ENCODE measurements at regions not wholly inside any gene's neighbourhood (a gene's known extent, or its start where the extent isn't known, plus 50 kb on each side); places are given as distances from the start of the nearest gene placed in this dataset.

DNA sequence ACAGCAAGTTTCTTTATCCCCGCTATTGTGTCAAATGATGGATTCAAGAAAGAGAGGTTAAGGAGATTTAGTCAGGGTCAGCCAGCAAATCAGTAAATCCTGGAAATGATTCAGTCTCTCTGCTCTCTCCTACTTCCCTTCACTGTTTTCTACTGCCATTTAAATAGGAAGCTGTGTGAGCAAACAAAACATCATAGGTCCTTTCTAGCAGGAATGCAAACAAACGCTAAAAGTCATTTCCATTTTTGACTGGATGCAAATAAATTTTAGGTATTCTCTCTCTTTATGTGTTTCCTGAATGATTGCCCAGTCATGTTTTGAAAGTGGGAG is 299.4 kb upstream of the RORA start:
- DNase-seq (ENCODE audit: low spot score): no peak

DNA sequence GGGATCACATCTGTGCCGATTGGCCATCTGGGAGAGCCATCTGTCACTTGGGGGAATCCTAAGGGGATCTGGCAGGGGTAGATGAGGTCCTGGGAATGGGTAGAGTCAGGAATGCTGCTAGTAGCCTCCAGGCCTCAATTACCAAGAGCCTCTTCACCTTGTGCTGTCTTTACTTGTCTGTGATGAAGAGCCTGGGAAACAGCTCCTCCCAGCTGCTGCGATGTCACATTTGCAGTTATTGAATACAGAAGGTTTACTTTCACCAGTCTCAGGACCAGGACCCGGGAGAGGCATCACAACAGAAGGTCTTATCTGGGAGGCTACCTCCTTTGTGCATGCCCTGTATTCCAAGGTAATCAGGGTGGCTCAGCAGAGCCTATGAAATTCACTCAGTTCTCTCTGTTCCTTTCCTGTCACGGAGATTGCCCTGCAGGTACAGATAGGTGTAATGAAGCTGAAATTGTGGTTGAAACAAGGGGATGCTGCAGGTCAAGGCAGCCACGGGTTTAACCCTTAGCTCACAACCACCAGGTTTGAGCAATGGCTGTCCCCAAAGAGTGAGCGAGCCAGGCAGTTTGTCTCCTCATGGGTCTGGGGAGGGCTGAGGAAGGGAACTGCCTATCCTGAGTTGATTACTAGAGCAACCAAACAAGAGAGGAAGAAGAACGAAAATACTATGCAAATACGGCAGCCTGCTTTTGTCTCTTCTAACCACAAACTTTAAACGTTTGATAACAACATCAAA is 298.9 kb upstream of the RORA start:
- DNase-seq (ENCODE audit: low spot score): peak; percentile 54

- DNase-seq (ENCODE audit: low spot score): no peak
Observed at GRCh38 chr15:61524545-61524944, 295.4 kb upstream of the RORA start.

GRCh38 chr15:61524086-61524485 is 295.0 kb upstream of the RORA start:
- no peak for DNase-seq (ENCODE audit: low spot score)

GRCh38 chr15:61522411-61522810 is 293.3 kb upstream of the RORA start:
- DNase-seq (ENCODE audit: low spot score): no peak

DNA sequence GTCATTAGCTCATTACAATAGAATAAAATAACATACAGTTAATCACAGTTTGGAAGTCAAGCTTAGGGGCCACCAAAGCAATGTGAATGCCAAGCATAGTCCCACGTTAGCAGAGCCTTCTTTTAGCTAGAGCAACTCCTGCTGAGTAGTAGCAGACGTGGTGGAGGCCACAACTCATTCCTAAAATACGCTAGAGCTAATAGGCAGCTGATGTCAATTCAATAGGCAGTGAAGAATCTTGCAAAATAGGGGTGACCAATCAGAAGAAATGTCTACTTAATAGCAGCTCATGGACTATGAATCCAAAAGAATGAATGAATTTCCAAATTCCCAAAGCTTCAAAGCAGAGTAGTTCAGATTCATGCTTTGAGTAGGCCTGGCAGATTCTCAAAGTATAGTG is 292.9 kb upstream of the RORA start:
- no peak for DNase-seq (ENCODE audit: low spot score)

DNA sequence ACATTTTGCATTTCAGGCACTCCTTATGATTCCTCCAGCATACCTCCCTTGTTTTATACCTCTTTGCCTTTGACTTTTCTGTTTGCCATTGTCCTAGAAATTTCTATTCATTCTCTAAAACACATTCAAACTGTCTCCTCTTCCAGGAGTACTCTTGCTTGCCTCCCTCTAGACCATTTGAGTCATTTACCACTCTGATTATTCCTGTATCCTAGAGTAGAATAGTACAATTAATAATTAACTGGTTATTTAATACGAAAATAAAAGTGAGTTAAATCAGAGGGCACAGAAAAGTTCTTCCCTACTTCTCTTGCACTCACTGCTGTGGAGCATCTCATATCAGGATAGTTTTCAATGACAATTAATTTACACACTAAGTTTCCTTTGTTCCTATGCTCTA is 290.2 kb upstream of the RORA start:
- DNase-seq (ENCODE audit: low spot score): no peak

GRCh38 chr15:61518191-61518950 is 289.3 kb upstream of the RORA start:
- no peak for DNase-seq (ENCODE audit: low spot score)

- DNase-seq (ENCODE audit: low spot score): no peak
Observed at GRCh38 chr15:61517776-61518175, 288.7 kb upstream of the RORA start.

DNA sequence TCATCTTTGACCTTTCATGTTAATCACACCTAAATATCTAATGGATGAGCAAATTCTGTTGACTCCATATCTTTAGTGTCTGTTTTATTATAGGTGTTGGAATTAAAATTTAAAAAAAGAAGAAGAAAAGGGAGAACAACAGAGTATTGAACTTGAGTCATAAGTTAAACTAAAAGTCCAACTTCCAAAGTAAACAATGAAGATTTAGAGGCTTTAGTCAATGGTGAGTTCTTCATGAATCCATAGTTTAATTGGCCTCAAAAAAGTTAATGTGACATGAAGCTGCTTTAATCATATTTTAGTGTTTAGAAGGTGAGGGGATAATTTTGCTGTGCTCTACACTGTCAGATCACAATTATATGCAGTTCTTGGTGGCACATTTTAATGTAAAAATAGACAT is 288.2 kb upstream of the RORA start:
- no peak for DNase-seq (ENCODE audit: low spot score)

- no peak for DNase-seq (ENCODE audit: low spot score)
Observed at GRCh38 chr15:61511756-61512155, 282.7 kb upstream of the RORA start.

DNA sequence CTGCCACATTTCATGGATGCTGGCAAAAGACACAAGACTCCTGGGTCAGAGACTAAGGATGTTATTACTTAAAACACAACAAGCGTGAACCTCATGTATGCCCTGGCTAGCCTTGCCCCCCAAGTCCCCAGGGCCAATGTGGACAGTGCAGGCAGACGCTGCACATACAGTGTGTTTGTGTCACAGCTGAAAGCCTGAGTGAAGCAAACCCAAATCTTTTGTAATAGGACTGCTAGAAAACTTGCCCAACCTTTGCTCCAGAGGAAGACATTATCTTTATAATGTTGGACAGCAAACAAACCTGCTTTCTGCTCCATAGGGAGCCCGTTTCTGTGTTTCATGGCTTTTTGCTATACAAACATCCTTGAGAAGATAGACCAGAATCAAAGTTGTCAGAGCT is 282.0 kb upstream of the RORA start:
- no peak for DNase-seq (ENCODE audit: low spot score)

- DNase-seq (ENCODE audit: low spot score): no peak
Observed at GRCh38 chr15:61509327-61509840, 280.3 kb upstream of the RORA start.

- no peak for DNase-seq (ENCODE audit: low spot score)
Observed at GRCh38 chr15:61503383-61503969, 274.4 kb upstream of the RORA start.

- DNase-seq (ENCODE audit: low spot score): no peak
Observed at GRCh38 chr15:61501815-61502389, 272.8 kb upstream of the RORA start.

GRCh38 chr15:61500951-61501620 is 272.0 kb upstream of the RORA start:
- no peak for DNase-seq (ENCODE audit: low spot score)

GRCh38 chr15:61500523-61500922 is 271.4 kb upstream of the RORA start:
- no peak for DNase-seq (ENCODE audit: low spot score)

GRCh38 chr15:61499376-61499775 is 270.3 kb upstream of the RORA start:
- DNase-seq (ENCODE audit: low spot score): no peak

- DNase-seq (ENCODE audit: low spot score): no peak
Observed at GRCh38 chr15:61489571-61489970, 260.5 kb upstream of the RORA start.

DNA sequence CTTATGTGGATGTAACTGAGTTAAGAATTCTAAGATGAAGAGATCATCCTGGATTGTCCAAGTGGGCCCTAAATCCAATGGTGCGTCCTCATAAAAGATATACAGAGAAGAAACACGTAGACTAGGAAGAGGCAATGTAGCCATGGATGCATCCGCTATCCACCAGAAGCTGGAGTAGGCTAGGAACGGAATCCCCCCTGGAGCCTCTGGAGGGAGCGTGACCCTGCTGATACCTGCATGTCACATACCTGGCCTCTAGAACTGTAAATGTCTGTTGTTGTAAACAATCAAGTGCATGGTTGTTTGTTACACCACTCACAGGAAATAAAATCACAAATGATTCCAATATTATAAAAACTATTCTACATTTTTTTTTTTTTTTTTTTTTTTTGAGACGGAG is 254.5 kb upstream of the RORA start:
- DNase-seq (ENCODE audit: low spot score): no peak

DNA sequence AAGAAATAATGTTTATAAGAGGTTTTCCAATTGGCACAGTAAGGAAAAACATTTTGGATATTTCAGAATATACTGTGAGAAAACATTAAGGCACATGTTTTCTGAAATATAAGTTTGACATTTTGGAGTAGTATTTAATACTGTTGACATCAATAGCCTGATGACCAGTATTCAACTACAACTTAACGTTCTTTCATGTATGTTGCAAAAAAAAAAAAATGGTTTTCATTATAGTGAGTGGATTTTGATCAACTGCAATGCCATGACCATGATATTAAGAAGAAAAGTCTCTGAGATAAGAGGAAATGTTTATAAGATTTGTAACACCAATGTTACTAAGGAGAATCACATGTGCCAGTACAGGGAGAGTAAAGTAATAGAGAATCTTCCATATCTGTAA is 252.8 kb upstream of the RORA start:
- no peak for DNase-seq (ENCODE audit: low spot score)

DNA sequence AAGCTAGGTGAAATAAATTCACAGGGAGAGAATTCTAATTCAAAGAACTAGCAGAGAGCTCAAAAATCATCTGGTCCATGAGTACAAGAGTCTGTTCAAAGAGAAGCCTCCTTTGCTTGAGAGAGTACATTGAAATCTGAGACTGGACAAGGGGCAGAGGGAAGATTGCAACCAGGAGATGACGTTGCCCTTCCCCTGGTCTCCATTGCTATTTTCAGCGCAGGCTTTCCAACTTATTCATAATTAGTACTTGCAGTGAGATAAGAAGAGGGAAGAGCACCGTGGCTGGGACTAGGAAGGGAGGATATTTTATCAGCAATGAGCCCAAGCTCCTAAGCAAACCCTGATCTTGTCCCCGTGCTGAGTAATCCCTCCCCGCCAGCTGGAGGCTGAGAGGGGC is 251.8 kb upstream of the RORA start:
- DNase-seq (ENCODE audit: low spot score): no peak

All from D341Med (cell line).